ENCODE measurements at regions not wholly inside any gene's neighbourhood (a gene's known extent, or its start where the extent isn't known, plus 50 kb on each side); places are given as distances from the start of the nearest gene placed in this dataset.
A peak's percentile ranks its signal among the peaks of the same experiment; 100 is the strongest.

- no peak for DNase-seq (ENCODE audit: low read depth)
These were observed 276.3 kb upstream of the PARD3B start for GRCh38 chr2:204268971-204269370.

GRCh38 chr2:204272089-204272488 lies 273.2 kb upstream of the PARD3B start:
- DNase-seq (ENCODE audit: low read depth), result no peak

GRCh38 chr2:204272610-204273287 lies 272.5 kb upstream of the PARD3B start:
- DNase-seq (ENCODE audit: low read depth), result no peak

GRCh38 chr2:204274429-204274828 lies 270.8 kb upstream of the PARD3B start:
- DNase-seq (ENCODE audit: low read depth), result no peak

- no peak for DNase-seq (ENCODE audit: low read depth)
These were observed 270.3 kb upstream of the PARD3B start for GRCh38 chr2:204274991-204275390.

- no peak for DNase-seq (ENCODE audit: low read depth)
These were observed 268.0 kb upstream of the PARD3B start for GRCh38 chr2:204277226-204277625.

GRCh38 chr2:204278454-204278853 lies 266.8 kb upstream of the PARD3B start:
- no peak for DNase-seq (ENCODE audit: low read depth)

- no peak for DNase-seq (ENCODE audit: low read depth)
These were observed 265.5 kb upstream of the PARD3B start for GRCh38 chr2:204279819-204280218.

- DNase-seq (ENCODE audit: low read depth), result peak; percentile 9
These were observed 265.0 kb upstream of the PARD3B start for GRCh38 chr2:204280262-204280668.

GRCh38 chr2:204282081-204282480 lies 263.2 kb upstream of the PARD3B start:
- no peak for DNase-seq (ENCODE audit: low read depth)

- DNase-seq (ENCODE audit: low read depth), result peak; percentile 27
These were observed 262.8 kb upstream of the PARD3B start for GRCh38 chr2:204282525-204282924.

GRCh38 chr2:204289066-204289465 lies 256.2 kb upstream of the PARD3B start:
- no peak for DNase-seq (ENCODE audit: low read depth)

GRCh38 chr2:204292439-204292838 lies 252.8 kb upstream of the PARD3B start:
- DNase-seq (ENCODE audit: low read depth), result no peak

- no peak for DNase-seq (ENCODE audit: low read depth)
These were observed 251.2 kb upstream of the PARD3B start for GRCh38 chr2:204293884-204294747.

GRCh38 chr2:204298404-204298803 lies 246.9 kb upstream of the PARD3B start:
- no peak for DNase-seq (ENCODE audit: low read depth)

- no peak for DNase-seq (ENCODE audit: low read depth)
These were observed 245.5 kb upstream of the PARD3B start for GRCh38 chr2:204299766-204300165.

GRCh38 chr2:204306667-204307066 lies 238.6 kb upstream of the PARD3B start:
- no peak for DNase-seq (ENCODE audit: low read depth)

- no peak for DNase-seq (ENCODE audit: low read depth)
These were observed 233.2 kb upstream of the PARD3B start for GRCh38 chr2:204312105-204312504.

- no peak for DNase-seq (ENCODE audit: low read depth)
These were observed 232.0 kb upstream of the PARD3B start for GRCh38 chr2:204313256-204313655.

GRCh38 chr2:204315236-204315662 lies 230.0 kb upstream of the PARD3B start:
- DNase-seq (ENCODE audit: low read depth), result no peak

GRCh38 chr2:204317640-204318039 lies 227.6 kb upstream of the PARD3B start:
- no peak for DNase-seq (ENCODE audit: low read depth)

- no peak for DNase-seq (ENCODE audit: low read depth)
These were observed 224.1 kb upstream of the PARD3B start for GRCh38 chr2:204321027-204321800.

All from Daoy (cell line).